ENCODE measurements at regions not wholly inside any gene's neighbourhood (a gene's known extent, or its start where the extent isn't known, plus 50 kb on each side); places are given as distances from the start of the nearest gene placed in this dataset.

DNA sequence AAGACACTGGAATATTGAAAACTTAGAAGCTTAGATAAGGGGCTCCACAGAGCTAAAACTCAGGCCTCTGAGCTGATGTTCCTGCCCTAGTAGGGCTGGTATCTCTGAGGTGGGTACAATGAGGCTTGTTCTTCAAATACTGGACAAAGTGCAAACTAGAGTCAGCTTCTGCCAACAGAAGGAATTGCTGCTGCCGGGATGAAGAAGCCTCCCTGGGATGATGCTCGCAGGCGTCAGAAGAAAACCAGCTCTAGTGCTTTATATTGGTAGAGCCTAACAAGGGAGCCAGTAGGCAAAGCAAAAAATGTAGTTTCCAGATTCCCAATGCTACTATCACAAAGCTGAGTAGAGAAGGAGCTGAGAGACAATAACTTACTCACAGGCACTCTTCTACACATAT, 118.1 kb downstream of the FOXI3 start:
- TF ChIP-seq, protein P1, sequence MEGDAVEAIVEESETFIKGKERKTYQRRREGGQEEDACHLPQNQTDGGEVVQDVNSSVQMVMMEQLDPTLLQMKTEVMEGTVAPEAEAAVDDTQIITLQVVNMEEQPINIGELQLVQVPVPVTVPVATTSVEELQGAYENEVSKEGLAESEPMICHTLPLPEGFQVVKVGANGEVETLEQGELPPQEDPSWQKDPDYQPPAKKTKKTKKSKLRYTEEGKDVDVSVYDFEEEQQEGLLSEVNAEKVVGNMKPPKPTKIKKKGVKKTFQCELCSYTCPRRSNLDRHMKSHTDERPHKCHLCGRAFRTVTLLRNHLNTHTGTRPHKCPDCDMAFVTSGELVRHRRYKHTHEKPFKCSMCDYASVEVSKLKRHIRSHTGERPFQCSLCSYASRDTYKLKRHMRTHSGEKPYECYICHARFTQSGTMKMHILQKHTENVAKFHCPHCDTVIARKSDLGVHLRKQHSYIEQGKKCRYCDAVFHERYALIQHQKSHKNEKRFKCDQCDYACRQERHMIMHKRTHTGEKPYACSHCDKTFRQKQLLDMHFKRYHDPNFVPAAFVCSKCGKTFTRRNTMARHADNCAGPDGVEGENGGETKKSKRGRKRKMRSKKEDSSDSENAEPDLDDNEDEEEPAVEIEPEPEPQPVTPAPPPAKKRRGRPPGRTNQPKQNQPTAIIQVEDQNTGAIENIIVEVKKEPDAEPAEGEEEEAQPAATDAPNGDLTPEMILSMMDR (IDR thresholded peaks at IDR 0.05): no peak
- no peak for TF ChIP-seq POLR2A (IDR thresholded peaks at IDR 0.05)

Measured in ovary (tissue), 3 donors.